Endodermal cell (in vitro differentiated cells): ENCODE measurements at regions not wholly inside any gene's neighbourhood (a gene's known extent, or its start where the extent isn't known, plus 50 kb on each side); places are given as distances from the start of the nearest gene placed in this dataset.

Experiments
- DNase-seq: peaks from one replicate; pipeline ENCODE4 v3.0.0-alpha.2; 2017
- H3K27ac ChIP-seq: 2 replicates; pipeline ENCODE4 v1.5.1; 2013; ENCODE audit warnings: mild to moderate bottlenecking, low read depth, low read length, moderate library complexity
- H3K27me3 ChIP-seq: 2 replicates; pipeline ENCODE4 v1.6.1; 2013; ENCODE audit warnings: mild to moderate bottlenecking, low read length, moderate library complexity; ENCODE audit not compliant: insufficient read depth, control insufficient read depth, poor library complexity, severe bottlenecking
- H3K36me3 ChIP-seq: 2 replicates; pipeline ENCODE4 v1.7.0; 2013; ENCODE audit warnings: mild to moderate bottlenecking, low read length, moderate library complexity; ENCODE audit not compliant: control insufficient read depth, insufficient read depth
- H3K4me1 ChIP-seq: one replicate; pipeline ENCODE4 v1.7.0; 2013; ENCODE audit warnings: low read length; ENCODE audit not compliant: control insufficient read depth, insufficient read depth
- H3K4me3 ChIP-seq: 2 replicates; pipeline ENCODE4 v1.5.1; 2013; ENCODE audit warnings: mild to moderate bottlenecking, low read length, moderate library complexity
- H3K9ac ChIP-seq: 2 replicates; pipeline ENCODE4 v1.6.1; 2013; ENCODE audit warnings: mild to moderate bottlenecking, low read length, moderate library complexity; ENCODE audit not compliant: poor library complexity, severe bottlenecking; ENCODE audit errors: extremely low read depth
- H3K9me3 ChIP-seq: 2 replicates; pipeline ENCODE4 v1.6.1; 2013; ENCODE audit warnings: mild to moderate bottlenecking, low read length, moderate library complexity; ENCODE audit not compliant: control insufficient read depth
- H3K27ac Mint-ChIP-seq: 2 replicates; pipeline ENCODE4 v1.8.0; 2020; ENCODE audit warnings: mixed read lengths
- H3K27me3 Mint-ChIP-seq: 2 replicates; pipeline ENCODE4 v1.8.0; 2021; ENCODE audit warnings: mild to moderate bottlenecking, mixed read lengths; ENCODE audit not compliant: insufficient read depth
- H3K36me3 Mint-ChIP-seq: 2 replicates; pipeline ENCODE4 v1.8.0; 2020; ENCODE audit warnings: low read depth, mixed read lengths
- H3K4me1 Mint-ChIP-seq: 2 replicates; pipeline ENCODE4 v1.8.0; 2020; ENCODE audit warnings: mixed read lengths
- H3K4me3 Mint-ChIP-seq: 2 replicates; pipeline ENCODE4 v1.8.0; 2020; ENCODE audit warnings: mild to moderate bottlenecking, moderate library complexity, mixed read lengths
- H3K9me3 Mint-ChIP-seq: 2 replicates; pipeline ENCODE4 v1.8.0; 2020; ENCODE audit warnings: mild to moderate bottlenecking, mixed read lengths
- WGBS, 2 experiments: methylation state at CpG; one replicate each; pipeline versions ENCODE4 v1.1.5 to v1.1.7; 2013; ENCODE audit warnings: missing lambda C conversion rate in 2 of 2, mixed read lengths in 1 of 2; ENCODE audit not compliant: insufficient coverage in 1 of 2, insufficient read length in 1 of 2; 5-methylcytosine and 5-hydroxymethylcytosine counted together
- TF ChIP-seq, protein P1 (sequence below): fragments of 200-600 bp; sonication (generic); conservative IDR thresholded peaks from 2 replicates; pipeline ENCODE4 v1.5.0; 2021; ENCODE audit warnings: antibody characterized with exemption, mild to moderate bottlenecking

GRCh38 chr14:100442498-100443490 lies 119.7 kb downstream of the SLC25A47 start:
- peak; percentile 56 for DNase-seq
- Histone ChIP-seq H3K27me3 (no peaks in the 10 kb centered on the region), H3K4me3 (no peak overlapping the region), H3K4me1 (no peaks in the 10 kb centered on the region), H3K9me3 (no peaks in the 10 kb centered on the region), H3K9ac (no peak overlapping the region), H3K36me3 (no peaks in the 10 kb centered on the region), H3K27ac (no peak overlapping the region)
- Mint-ChIP-seq H3K27me3 (peaks cover 1% of the 10 kb centered on the region), H3K27ac (no peak overlapping the region), H3K36me3 (no peaks in the 10 kb centered on the region), H3K4me1 (peaks cover 19% of the 10 kb centered on the region), H3K4me3 (no peak overlapping the region), H3K9me3 (no peaks in the 10 kb centered on the region)
- TF ChIP-seq, protein P1, sequence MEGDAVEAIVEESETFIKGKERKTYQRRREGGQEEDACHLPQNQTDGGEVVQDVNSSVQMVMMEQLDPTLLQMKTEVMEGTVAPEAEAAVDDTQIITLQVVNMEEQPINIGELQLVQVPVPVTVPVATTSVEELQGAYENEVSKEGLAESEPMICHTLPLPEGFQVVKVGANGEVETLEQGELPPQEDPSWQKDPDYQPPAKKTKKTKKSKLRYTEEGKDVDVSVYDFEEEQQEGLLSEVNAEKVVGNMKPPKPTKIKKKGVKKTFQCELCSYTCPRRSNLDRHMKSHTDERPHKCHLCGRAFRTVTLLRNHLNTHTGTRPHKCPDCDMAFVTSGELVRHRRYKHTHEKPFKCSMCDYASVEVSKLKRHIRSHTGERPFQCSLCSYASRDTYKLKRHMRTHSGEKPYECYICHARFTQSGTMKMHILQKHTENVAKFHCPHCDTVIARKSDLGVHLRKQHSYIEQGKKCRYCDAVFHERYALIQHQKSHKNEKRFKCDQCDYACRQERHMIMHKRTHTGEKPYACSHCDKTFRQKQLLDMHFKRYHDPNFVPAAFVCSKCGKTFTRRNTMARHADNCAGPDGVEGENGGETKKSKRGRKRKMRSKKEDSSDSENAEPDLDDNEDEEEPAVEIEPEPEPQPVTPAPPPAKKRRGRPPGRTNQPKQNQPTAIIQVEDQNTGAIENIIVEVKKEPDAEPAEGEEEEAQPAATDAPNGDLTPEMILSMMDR = no peak
- 83 to 89% methylated on average over 9 to 12 of the region's 13 CpGs for WGBS, 2 experiments

DNA sequence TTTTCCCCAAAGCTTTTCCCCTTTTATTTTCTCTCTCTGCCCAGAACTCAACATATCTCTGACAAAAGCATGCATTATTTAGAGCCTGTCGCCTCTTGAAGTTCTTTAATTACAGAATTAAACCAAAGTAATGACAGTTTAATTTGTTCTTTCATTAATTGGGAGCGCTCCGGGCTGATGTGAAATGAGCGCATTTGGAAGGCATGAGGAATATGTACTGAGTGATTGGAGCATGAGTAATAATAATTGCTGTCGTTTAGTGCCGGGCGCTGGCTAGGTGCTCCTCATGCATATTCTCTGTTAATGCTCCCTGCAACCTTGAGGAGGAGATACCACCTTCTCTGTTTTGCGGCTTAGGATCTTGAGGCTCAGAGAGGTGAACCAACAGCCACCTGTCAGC lies 120.5 kb downstream of the SLC25A47 start:
- WGBS, 2 experiments = 92 to 100% methylated on average over 7 to 8 of the region's 8 CpGs
- no peak overlapping the region for H3K27ac ChIP-seq
- no peak overlapping the region for H3K9ac ChIP-seq
- no peak overlapping the region for H3K4me3 ChIP-seq
- H3K27me3 ChIP-seq = no peaks in the 10 kb centered on the region
- H3K36me3 ChIP-seq = no peaks in the 10 kb centered on the region
- no peaks in the 10 kb centered on the region for H3K36me3 Mint-ChIP-seq
- H3K27ac Mint-ChIP-seq = no peak overlapping the region
- TF ChIP-seq, protein P1 = no peak
- DNase-seq = no peak
- no peaks in the 10 kb centered on the region for H3K4me1 ChIP-seq
- H3K27me3 Mint-ChIP-seq = peaks cover 1% of the 10 kb centered on the region
- H3K9me3 ChIP-seq = no peaks in the 10 kb centered on the region
- peaks cover 19% of the 10 kb centered on the region for H3K4me1 Mint-ChIP-seq
- no peaks in the 10 kb centered on the region for H3K9me3 Mint-ChIP-seq
- H3K4me3 Mint-ChIP-seq = no peak overlapping the region

- H3K4me1 Mint-ChIP-seq = peaks cover 10% of the 10 kb centered on the region
- peak; percentile 41 for DNase-seq
- Histone ChIP-seq H3K9ac (no peak overlapping the region), H3K27me3 (no peaks in the 10 kb centered on the region), H3K36me3 (no peaks in the 10 kb centered on the region), H3K9me3 (no peaks in the 10 kb centered on the region), H3K4me3 (no peak overlapping the region), H3K4me1 (peaks cover 3% of the 10 kb centered on the region), H3K27ac (no peak overlapping the region)
- H3K27me3 Mint-ChIP-seq = peaks cover 1% of the 10 kb centered on the region
- TF ChIP-seq, protein P1 = no peak
- WGBS, 2 experiments = 80 to 85% methylated on average over 3 to 8 of the region's 8 CpGs
- no peaks in the 10 kb centered on the region for H3K9me3 Mint-ChIP-seq
- no peak overlapping the region for H3K4me3 Mint-ChIP-seq
- H3K27ac Mint-ChIP-seq = no peak overlapping the region
- H3K36me3 Mint-ChIP-seq = no peaks in the 10 kb centered on the region
These were observed 122.4 kb downstream of the SLC25A47 start for GRCh38 chr14:100445436-100446088.
